HL-60 (cell line): ENCODE measurements at regions not wholly inside any gene's neighbourhood (a gene's known extent, or its start where the extent isn't known, plus 50 kb on each side); places are given as distances from the start of the nearest gene placed in this dataset.

Experiments used
- DNase-seq, 2 experiments: peaks; one replicate each; pipeline ENCODE4 v3.0.0-alpha.2; 2010 to 2020; ENCODE audit warnings: low read depth in 1 of 2, low spot score in 1 of 2
- H3K27ac ChIP-seq: fragments of 250-450 bp; sonication (Bioruptor Pico); replicated peaks from 2 replicates; pipeline ENCODE4 v1.5.1; 2020; ENCODE audit warnings: mild to moderate bottlenecking, moderate library complexity
- H3K27me3 ChIP-seq: fragments of 250-450 bp; sonication (Bioruptor Pico); 2 replicates; pipeline ENCODE4 v1.5.1; 2021; ENCODE audit warnings: mild to moderate bottlenecking, moderate library complexity; ENCODE audit not compliant: insufficient read depth, poor library complexity, severe bottlenecking
- H3K4me3 ChIP-seq: replicated peaks from 2 replicates; pipeline ENCODE4 v1.5.1; 2011; ENCODE audit warnings: mild to moderate bottlenecking, control low read depth, low read length; ENCODE audit not compliant: insufficient read depth
- GABPA ChIP-seq: IDR thresholded peaks from 2 replicates; pipeline ENCODE4 v1.6.1; 2012; ENCODE audit warnings: low read depth
- POLR2AphosphoS5 ChIP-seq: IDR thresholded peaks from 2 replicates; pipeline ENCODE4 v1.6.1; 2012; ENCODE audit warnings: low read depth
- SPI1 ChIP-seq: IDR thresholded peaks from 2 replicates; pipeline ENCODE4 v1.6.1; 2012; ENCODE audit warnings: low read depth, mild to moderate bottlenecking, borderline replicate concordance
- TF ChIP-seq, protein P1 (sequence below): IDR thresholded peaks from 2 replicates; pipeline ENCODE4 v1.6.1; 2012; ENCODE audit warnings: low read depth; ENCODE audit not compliant: insufficient replicate concordance
- TF ChIP-seq, protein P2 (sequence below): IDR thresholded peaks from one replicate; pipeline ENCODE4 v1.5.1; 2011; ENCODE audit warnings: low read length, control low read depth, inconsistent platforms; ENCODE audit not compliant: insufficient read depth

DNA sequence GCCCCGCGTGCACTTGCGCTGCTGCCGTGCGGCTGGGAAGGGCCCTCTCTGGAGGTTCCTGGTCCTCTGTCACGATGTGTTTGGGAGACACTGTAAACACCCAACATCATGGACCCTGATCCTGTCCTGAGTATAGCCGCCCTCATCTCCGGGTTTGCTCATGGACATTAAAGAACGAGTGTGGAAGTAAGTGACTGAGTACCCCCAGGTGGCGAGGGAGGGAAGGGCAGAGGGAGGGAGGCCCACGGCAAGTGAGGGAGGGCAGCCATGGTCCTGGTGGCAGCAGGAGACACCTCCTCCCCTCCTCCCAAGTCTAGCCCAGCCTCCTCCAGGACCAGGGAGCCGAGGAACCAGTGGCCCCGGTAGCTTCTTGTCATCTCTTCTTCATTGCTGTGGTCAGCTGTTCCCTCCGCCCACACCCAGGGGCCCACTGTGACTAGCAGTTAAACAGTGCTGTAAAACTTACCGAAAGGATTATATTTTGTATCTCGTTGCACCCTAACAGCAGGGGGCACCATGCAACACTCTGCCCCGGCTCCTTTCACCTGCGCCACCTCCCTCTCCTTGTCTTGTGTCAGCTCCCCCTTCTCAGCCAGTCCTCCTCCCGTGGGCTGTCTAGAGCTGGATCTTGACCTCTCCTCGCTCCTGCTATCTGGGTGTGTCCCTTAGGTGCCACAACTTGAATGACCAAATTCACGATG is 566.5 kb upstream of the B3GAT1 start:
- no peaks in the 10 kb centered on the region for H3K27me3 ChIP-seq
- no peak overlapping the region for H3K27ac ChIP-seq
- no peak for DNase-seq
- H3K4me3 ChIP-seq: no peak overlapping the region
- TF ChIP-seq SPI1: no peak
- TF ChIP-seq, protein P1, sequence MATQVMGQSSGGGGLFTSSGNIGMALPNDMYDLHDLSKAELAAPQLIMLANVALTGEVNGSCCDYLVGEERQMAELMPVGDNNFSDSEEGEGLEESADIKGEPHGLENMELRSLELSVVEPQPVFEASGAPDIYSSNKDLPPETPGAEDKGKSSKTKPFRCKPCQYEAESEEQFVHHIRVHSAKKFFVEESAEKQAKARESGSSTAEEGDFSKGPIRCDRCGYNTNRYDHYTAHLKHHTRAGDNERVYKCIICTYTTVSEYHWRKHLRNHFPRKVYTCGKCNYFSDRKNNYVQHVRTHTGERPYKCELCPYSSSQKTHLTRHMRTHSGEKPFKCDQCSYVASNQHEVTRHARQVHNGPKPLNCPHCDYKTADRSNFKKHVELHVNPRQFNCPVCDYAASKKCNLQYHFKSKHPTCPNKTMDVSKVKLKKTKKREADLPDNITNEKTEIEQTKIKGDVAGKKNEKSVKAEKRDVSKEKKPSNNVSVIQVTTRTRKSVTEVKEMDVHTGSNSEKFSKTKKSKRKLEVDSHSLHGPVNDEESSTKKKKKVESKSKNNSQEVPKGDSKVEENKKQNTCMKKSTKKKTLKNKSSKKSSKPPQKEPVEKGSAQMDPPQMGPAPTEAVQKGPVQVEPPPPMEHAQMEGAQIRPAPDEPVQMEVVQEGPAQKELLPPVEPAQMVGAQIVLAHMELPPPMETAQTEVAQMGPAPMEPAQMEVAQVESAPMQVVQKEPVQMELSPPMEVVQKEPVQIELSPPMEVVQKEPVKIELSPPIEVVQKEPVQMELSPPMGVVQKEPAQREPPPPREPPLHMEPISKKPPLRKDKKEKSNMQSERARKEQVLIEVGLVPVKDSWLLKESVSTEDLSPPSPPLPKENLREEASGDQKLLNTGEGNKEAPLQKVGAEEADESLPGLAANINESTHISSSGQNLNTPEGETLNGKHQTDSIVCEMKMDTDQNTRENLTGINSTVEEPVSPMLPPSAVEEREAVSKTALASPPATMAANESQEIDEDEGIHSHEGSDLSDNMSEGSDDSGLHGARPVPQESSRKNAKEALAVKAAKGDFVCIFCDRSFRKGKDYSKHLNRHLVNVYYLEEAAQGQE: no peak
- no peak for TF ChIP-seq POLR2AphosphoS5
- TF ChIP-seq, protein P2, sequence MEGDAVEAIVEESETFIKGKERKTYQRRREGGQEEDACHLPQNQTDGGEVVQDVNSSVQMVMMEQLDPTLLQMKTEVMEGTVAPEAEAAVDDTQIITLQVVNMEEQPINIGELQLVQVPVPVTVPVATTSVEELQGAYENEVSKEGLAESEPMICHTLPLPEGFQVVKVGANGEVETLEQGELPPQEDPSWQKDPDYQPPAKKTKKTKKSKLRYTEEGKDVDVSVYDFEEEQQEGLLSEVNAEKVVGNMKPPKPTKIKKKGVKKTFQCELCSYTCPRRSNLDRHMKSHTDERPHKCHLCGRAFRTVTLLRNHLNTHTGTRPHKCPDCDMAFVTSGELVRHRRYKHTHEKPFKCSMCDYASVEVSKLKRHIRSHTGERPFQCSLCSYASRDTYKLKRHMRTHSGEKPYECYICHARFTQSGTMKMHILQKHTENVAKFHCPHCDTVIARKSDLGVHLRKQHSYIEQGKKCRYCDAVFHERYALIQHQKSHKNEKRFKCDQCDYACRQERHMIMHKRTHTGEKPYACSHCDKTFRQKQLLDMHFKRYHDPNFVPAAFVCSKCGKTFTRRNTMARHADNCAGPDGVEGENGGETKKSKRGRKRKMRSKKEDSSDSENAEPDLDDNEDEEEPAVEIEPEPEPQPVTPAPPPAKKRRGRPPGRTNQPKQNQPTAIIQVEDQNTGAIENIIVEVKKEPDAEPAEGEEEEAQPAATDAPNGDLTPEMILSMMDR: no peak
- TF ChIP-seq GABPA: no peak

DNA sequence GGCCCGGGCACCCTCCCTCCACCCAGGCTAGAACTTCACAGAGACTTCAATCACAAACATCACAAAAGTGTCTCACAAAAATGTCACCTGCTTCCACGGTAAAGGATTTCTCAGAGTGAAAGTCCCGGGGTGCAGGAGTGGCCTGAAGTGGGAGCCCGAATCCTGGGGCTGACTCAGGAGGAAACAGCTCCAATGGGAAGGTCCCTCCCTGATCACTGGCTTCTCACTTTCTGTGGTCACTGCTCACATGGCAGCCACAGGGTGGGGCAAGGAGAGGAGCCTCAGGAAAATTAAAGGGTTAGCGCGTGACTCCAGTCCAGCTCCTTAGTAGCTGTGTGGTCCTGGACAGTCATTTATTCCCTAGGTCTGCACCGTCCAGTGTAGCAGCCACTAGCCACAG is 564.5 kb upstream of the B3GAT1 start:
- H3K27ac ChIP-seq: no peak overlapping the region
- no peak overlapping the region for H3K4me3 ChIP-seq
- DNase-seq: no peak
- no peaks in the 10 kb centered on the region for H3K27me3 ChIP-seq
- TF ChIP-seq POLR2AphosphoS5 (no peak), SPI1 (no peak)
- TF ChIP-seq, protein P1: no peak

DNA sequence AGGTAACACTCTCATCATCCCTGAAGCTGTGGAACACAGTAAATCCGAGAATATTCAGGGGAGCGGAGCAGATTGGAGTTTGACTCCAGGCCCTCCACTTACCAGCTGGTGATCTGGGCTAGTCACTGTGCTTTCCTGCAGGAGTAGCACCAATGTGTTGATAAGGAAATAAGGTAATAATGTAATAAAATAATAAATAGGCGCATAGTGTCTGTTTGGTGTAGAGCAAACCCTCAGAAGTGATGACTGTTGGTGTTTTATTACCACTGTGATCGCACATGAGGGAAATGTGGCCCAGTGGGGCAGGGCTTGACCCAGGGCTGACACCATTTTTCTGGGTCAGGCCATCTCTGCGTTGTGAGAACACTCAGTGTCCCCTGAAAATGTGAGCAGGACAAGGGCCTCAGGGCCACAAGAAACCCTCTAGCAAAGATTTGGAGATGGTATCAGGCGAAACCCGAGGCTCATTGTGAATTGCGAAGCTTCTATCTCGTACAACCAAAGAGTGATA is 563.9 kb upstream of the B3GAT1 start:
- no peak overlapping the region for H3K27ac ChIP-seq
- H3K27me3 ChIP-seq: no peaks in the 10 kb centered on the region
- TF ChIP-seq GABPA (no peak), SPI1 (no peak), POLR2AphosphoS5 (no peak)
- TF ChIP-seq, protein P2: no peak
- TF ChIP-seq, protein P1: no peak
- no peak for DNase-seq
- H3K4me3 ChIP-seq: no peak overlapping the region
